ENCODE measurements at regions not wholly inside any gene's neighbourhood (a gene's known extent, or its start where the extent isn't known, plus 50 kb on each side); places are given as distances from the start of the nearest gene placed in this dataset.

- Histone ChIP-seq H3K27ac (no peak overlapping the region), H3K4me3 (no peak overlapping the region), H3K27me3 (no peaks in the 10 kb centered on the region), H3K4me1 (no peaks in the 10 kb centered on the region), H3K9me3 (peaks cover 0 to 7% (median 3%) of the 10 kb centered on the region in 4 donors), H3K36me3 (no peaks in the 10 kb centered on the region)
- TF ChIP-seq, protein P1, sequence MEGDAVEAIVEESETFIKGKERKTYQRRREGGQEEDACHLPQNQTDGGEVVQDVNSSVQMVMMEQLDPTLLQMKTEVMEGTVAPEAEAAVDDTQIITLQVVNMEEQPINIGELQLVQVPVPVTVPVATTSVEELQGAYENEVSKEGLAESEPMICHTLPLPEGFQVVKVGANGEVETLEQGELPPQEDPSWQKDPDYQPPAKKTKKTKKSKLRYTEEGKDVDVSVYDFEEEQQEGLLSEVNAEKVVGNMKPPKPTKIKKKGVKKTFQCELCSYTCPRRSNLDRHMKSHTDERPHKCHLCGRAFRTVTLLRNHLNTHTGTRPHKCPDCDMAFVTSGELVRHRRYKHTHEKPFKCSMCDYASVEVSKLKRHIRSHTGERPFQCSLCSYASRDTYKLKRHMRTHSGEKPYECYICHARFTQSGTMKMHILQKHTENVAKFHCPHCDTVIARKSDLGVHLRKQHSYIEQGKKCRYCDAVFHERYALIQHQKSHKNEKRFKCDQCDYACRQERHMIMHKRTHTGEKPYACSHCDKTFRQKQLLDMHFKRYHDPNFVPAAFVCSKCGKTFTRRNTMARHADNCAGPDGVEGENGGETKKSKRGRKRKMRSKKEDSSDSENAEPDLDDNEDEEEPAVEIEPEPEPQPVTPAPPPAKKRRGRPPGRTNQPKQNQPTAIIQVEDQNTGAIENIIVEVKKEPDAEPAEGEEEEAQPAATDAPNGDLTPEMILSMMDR (IDR thresholded peaks at IDR 0.05), result no peak
- TF ChIP-seq POLR2A (IDR thresholded peaks at IDR 0.05) (no peak), EP300 (IDR thresholded peaks at IDR 0.05) (no peak)
- no peak for DNase-seq (ENCODE audit: low spot score in 2 of 2)
- 97% methylated on average over 1 of the region's 1 CpG for WGBS, 2 donors
These were observed 119.2 kb upstream of the SCN7A start for GRCh38 chr2:166613226-166613625.

- TF ChIP-seq, protein P1 (IDR thresholded peaks at IDR 0.05), result no peak
- TF ChIP-seq EP300 (IDR thresholded peaks at IDR 0.05) (no peak), POLR2A (IDR thresholded peaks at IDR 0.05) (no peak)
- Histone ChIP-seq H3K4me1 (no peaks in the 10 kb centered on the region), H3K36me3 (no peaks in the 10 kb centered on the region), H3K27ac (no peak overlapping the region), H3K9me3 (peaks cover 0 to 5% (median 2%) of the 10 kb centered on the region in 4 donors), H3K27me3 (no peaks in the 10 kb centered on the region), H3K4me3 (no peak overlapping the region)
- 65 to 68% methylated on average over 6 of the region's 6 CpGs for WGBS, 2 donors
- no peak for DNase-seq (ENCODE audit: low spot score in 2 of 2)
These were observed 118.2 kb upstream of the SCN7A start for GRCh38 chr2:166612214-166612613.

- Histone ChIP-seq H3K36me3 (no peaks in the 10 kb centered on the region), H3K9me3 (no peaks in the 10 kb centered on the region), H3K27ac (no peak overlapping the region), H3K4me3 (peak overlapping the region in 1 of 4 donors; percentile 19), H3K4me1 (no peaks in the 10 kb centered on the region), H3K27me3 (no peaks in the 10 kb centered on the region)
- TF ChIP-seq EP300 (IDR thresholded peaks at IDR 0.05) (no peak), POLR2A (IDR thresholded peaks at IDR 0.05) (no peak)
- TF ChIP-seq, protein P1 (IDR thresholded peaks at IDR 0.05), result no peak
- 68 to 78% methylated on average over 5 of the region's 5 CpGs for whole genome bisulfite sequencing, 2 donors
- no peak for DNase-seq (ENCODE audit: low spot score in 2 of 2)
These were observed 116.9 kb upstream of the SCN7A start for GRCh38 chr2:166610913-166611305.

DNA sequence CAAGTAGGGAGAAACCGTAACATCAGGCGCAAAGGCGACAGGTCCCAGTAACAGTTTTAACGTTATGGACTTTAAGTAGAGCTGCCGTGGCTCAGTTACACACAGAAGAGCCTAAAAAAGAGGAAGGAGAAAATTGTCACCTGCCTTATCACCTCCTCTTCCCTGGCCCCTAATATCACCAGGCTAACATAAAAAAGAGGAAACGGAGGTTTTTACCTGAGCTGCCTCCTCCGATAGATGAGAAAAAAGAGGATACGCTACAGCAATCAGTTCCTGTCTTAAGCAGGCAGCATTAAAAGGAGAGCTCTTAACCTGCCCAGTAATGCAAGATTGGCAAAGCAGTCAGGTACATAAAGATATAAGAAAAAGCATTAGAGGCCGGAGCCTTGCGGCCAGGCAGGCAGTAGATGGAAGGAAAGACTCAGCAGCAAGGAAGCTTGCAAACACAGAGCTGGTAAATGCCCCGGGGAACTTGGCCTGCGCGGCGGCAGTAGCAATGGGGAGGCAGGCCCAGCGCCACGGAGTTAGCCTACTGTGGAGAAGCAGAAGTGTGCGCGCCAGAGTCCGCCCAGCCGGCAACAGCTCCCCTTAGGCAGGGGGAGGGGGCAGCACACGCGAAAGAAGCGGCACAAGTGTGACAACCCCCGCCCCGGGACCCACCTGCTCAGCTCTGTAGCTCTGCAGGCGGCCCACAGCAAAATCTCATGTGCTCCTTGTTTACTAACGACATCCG lies 116.3 kb upstream of the SCN7A start:
- no peak for DNase-seq (ENCODE audit: low spot score in 2 of 2)
- no peak overlapping the region for H3K27ac ChIP-seq
- TF ChIP-seq POLR2A (IDR thresholded peaks at IDR 0.05), result no peak
- TF ChIP-seq, protein P1 (IDR thresholded peaks at IDR 0.05), result no peak
- TF ChIP-seq EP300 (IDR thresholded peaks at IDR 0.05), result no peak
- no peaks in the 10 kb centered on the region for H3K9me3 ChIP-seq
- no peaks in the 10 kb centered on the region for H3K27me3 ChIP-seq
- H3K4me3 ChIP-seq, result peak overlapping the region in 1 of 4 donors; percentile 19
- H3K36me3 ChIP-seq, result no peaks in the 10 kb centered on the region
- H3K4me1 ChIP-seq, result no peaks in the 10 kb centered on the region
- 30 to 36% methylated on average over 28 of the region's 28 CpGs for WGBS, 2 donors

DNA sequence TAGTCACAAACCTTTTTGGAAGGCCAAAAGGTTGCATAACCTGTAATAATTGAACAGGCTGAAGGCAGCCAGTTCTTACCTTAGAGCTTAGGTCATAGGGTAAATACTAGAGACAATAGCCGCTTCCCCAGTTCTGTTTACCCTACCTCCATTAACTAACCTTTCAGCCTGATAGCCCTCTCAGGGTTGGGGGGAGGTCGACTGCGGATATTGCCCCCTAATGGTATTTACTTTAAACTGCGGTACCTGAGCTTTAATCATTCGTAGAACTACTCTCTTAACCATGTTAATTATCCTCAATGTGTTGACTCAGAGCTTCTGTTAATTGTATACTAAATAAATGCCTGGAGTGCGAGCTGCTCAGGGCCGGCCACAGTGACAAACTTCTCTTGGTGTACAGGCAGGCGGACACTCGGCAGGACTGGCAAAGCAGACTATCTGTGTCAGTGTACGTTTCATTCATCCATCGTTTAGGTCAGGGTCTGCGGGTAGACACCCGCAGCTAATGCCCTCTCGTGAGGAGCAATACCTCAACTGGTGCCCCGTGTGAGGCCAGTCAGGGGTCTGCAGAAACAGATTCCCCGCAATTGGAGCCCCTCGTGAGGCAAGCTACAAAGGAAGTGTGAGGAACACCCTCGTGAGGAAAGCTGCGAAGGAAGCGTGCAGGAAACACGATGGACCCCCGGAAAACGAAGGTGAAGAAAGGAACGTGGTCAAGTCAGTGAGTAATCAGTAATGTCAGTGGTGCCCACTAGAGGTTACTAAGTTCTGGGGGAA lies 115.3 kb upstream of the SCN7A start:
- H3K27me3 ChIP-seq, result no peaks in the 10 kb centered on the region
- no peak overlapping the region for H3K4me3 ChIP-seq
- no peak overlapping the region for H3K27ac ChIP-seq
- no peaks in the 10 kb centered on the region for H3K9me3 ChIP-seq
- H3K36me3 ChIP-seq, result no peaks in the 10 kb centered on the region
- TF ChIP-seq, protein P1 (IDR thresholded peaks at IDR 0.05), result no peak
- TF ChIP-seq POLR2A (IDR thresholded peaks at IDR 0.05) (no peak), EP300 (IDR thresholded peaks at IDR 0.05) (no peak)
- WGBS, 2 donors, result 70 to 74% methylated on average over 24 of the region's 24 CpGs
- DNase-seq (ENCODE audit: low spot score in 2 of 2), result no peak
- no peaks in the 10 kb centered on the region for H3K4me1 ChIP-seq

Measured in tibial nerve (tissue), 4 donors.